Esophagus muscularis mucosa (tissue), 4 donors: ENCODE measurements at regions not wholly inside any gene's neighbourhood (a gene's known extent, or its start where the extent isn't known, plus 50 kb on each side); places are given as distances from the start of the nearest gene placed in this dataset.

ENCODE experiments used
- DNase-seq: peaks from one replicate; pipeline ENCODE4 v3.0.0-alpha.2; 2017; ENCODE audit errors: extremely low spot score
- H3K27ac ChIP-seq, 4 donors: fragments of 200-600 bp; sonication (generic); replicated peaks in 1 of 4; 1 replicate in 3 of 4; 2 replicates in 1 of 4; pipeline ENCODE4 v1.5.1; 2016 to 2019; ENCODE audit warnings: mild to moderate bottlenecking in 1 of 4
- H3K27me3 ChIP-seq, 4 donors: fragments of 200-600 bp; sonication (generic); one replicate each; pipeline versions ENCODE4 v1.5.1 to v1.6.0; 2016 to 2019
- H3K36me3 ChIP-seq, 4 donors: fragments of 200-600 bp; sonication (generic); one replicate each; pipeline ENCODE4 v1.5.1; 2016 to 2019
- H3K4me1 ChIP-seq, 4 donors: fragments of 200-600 bp; sonication (generic); one replicate each; pipeline ENCODE4 v1.5.1; 2016 to 2019
- H3K4me3 ChIP-seq, 4 donors: fragments of 200-600 bp; sonication (generic); 1 replicate in 2 of 4; 2 replicates in 2 of 4; pipeline ENCODE4 v1.5.1; 2016 to 2019; ENCODE audit warnings: mild to moderate bottlenecking in 4 of 4, moderate library complexity in 1 of 4
- H3K9me3 ChIP-seq, 4 donors: fragments of 200-600 bp; sonication (generic); 1 replicate in 3 of 4; 2 replicates in 1 of 4; pipeline ENCODE4 v1.5.1; 2016 to 2019
- EP300 ChIP-seq: sonication (generic); formaldehyde crosslinking; IDR thresholded peaks from one replicate; pipeline ENCODE4 v1.6.1; 2017; ENCODE audit warnings: antibody characterized with exemption
- POLR2A ChIP-seq: fragments of 450-650 bp; IDR thresholded peaks from one replicate; pipeline ENCODE4 v1.6.1; 2017; ENCODE audit warnings: antibody characterized with exemption, moderate library complexity, mild to moderate bottlenecking, low read depth
- POLR2AphosphoS5 ChIP-seq, 2 donors: sonication (generic); formaldehyde crosslinking; IDR thresholded peaks; one replicate each; pipeline ENCODE4 v1.6.1; 2017; ENCODE audit warnings: antibody characterized with exemption in 2 of 2
- WGBS: methylation state at CpG from one replicate; pipeline ENCODE4 v1.1.5; 2018; 5-methylcytosine and 5-hydroxymethylcytosine counted together
- intact Hi-C: fragments of 100-400 bp; cut with DNase I; formaldehyde crosslinking; loops from one replicate; pipeline ENCODE4 v1.15.1; 2023
- TF ChIP-seq, protein P1 (sequence below), 3 experiments: fragments of 200-600 bp in 2 of 3; fragments of 450-650 bp in 1 of 3; sonication (generic) in 2 of 3; IDR thresholded peaks; one replicate each; pipeline ENCODE4 v1.5.1; 2017 to 2019; ENCODE audit warnings: antibody characterized with exemption in 3 of 3, mild to moderate bottlenecking in 2 of 3, moderate library complexity in 1 of 3

DNA sequence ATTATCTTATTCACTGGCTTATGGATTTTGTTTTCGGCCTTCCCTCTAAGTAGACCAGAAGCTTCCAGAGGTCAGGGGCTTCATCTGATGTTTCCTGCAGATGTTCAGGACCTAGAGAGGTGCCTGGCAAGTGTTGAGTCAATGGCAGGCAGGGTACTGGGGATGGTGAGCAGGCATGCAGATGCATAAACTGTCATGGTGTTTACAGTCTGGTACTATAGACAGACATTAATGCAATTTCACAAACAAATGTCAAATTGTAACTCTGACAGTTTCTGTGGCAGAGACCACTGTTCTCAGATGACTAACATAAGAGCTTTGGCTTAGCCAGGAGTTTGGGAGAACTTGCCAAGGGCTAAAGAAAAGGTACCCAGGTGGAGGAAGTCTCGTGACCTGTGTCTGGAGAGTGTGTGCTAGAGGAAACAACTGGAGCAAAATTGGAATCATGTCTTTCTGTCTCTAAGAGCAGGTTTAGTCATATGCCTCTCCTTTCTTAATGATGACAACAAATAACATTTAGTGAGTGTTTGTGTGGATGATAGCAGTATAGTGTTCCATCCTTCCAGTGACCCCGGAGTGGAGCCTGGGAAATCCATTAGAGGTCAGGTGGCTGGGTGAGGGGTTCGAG, 53.7 kb upstream of the TRAK1 start:
- H3K4me1 ChIP-seq, result peaks cover 71 to 82% (median 80%) of the 10 kb centered on the region in 4 donors
- no peak for DNase-seq
- no peak overlapping the region for H3K4me3 ChIP-seq
- peaks cover 0 to 14% (median 7%) of the 10 kb centered on the region in 4 donors for H3K36me3 ChIP-seq
- H3K9me3 ChIP-seq, result no peaks in the 10 kb centered on the region
- intact Hi-C loops, result no loop called here
- 87% methylated on average over 4 of the region's 4 CpGs for WGBS
- peak overlapping the region; percentile 65 to 86 (median 83) for H3K27ac ChIP-seq
- TF ChIP-seq POLR2A (no peak), POLR2AphosphoS5 (IDR thresholded peaks at IDR 0.05) (no peak), EP300 (no peak)
- TF ChIP-seq, protein P1, sequence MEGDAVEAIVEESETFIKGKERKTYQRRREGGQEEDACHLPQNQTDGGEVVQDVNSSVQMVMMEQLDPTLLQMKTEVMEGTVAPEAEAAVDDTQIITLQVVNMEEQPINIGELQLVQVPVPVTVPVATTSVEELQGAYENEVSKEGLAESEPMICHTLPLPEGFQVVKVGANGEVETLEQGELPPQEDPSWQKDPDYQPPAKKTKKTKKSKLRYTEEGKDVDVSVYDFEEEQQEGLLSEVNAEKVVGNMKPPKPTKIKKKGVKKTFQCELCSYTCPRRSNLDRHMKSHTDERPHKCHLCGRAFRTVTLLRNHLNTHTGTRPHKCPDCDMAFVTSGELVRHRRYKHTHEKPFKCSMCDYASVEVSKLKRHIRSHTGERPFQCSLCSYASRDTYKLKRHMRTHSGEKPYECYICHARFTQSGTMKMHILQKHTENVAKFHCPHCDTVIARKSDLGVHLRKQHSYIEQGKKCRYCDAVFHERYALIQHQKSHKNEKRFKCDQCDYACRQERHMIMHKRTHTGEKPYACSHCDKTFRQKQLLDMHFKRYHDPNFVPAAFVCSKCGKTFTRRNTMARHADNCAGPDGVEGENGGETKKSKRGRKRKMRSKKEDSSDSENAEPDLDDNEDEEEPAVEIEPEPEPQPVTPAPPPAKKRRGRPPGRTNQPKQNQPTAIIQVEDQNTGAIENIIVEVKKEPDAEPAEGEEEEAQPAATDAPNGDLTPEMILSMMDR (IDR thresholded peaks at IDR 0.05), result no peak
- H3K27me3 ChIP-seq, result no peaks in the 10 kb centered on the region

DNA sequence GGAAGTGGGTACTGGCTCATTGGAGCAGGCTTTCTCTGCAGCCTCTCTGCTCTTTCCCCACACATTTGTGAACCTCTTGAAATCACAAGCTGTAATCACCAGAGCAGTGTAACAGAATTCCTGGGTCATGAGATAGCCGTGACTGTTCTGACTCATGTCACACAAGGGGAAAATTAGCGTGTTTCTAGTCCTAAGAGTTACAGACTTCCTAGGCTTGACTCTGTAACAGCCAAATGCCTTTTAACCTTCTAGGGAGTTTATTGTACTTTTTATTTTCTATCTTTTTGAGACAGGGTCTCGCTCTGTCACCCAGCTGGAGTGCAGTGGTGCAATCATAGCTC, 54.7 kb upstream of the TRAK1 start:
- H3K4me1 ChIP-seq, result peaks cover 71 to 84% (median 80%) of the 10 kb centered on the region in 4 donors
- WGBS, result 41% methylated on average over 3 of the region's 3 CpGs
- TF ChIP-seq EP300 (no peak), POLR2AphosphoS5 (IDR thresholded peaks at IDR 0.05) (peak; percentile 77 to 78), POLR2A (no peak)
- TF ChIP-seq, protein P1 (IDR thresholded peaks at IDR 0.05), result no peak
- no peak overlapping the region for H3K4me3 ChIP-seq
- H3K9me3 ChIP-seq, result no peaks in the 10 kb centered on the region
- DNase-seq, result no peak
- intact Hi-C loops, result no loop called here
- H3K36me3 ChIP-seq, result peaks cover 0 to 14% (median 7%) of the 10 kb centered on the region in 4 donors
- H3K27me3 ChIP-seq, result no peaks in the 10 kb centered on the region
- H3K27ac ChIP-seq, result peak overlapping the region; percentile 65 to 86 (median 83)

DNA sequence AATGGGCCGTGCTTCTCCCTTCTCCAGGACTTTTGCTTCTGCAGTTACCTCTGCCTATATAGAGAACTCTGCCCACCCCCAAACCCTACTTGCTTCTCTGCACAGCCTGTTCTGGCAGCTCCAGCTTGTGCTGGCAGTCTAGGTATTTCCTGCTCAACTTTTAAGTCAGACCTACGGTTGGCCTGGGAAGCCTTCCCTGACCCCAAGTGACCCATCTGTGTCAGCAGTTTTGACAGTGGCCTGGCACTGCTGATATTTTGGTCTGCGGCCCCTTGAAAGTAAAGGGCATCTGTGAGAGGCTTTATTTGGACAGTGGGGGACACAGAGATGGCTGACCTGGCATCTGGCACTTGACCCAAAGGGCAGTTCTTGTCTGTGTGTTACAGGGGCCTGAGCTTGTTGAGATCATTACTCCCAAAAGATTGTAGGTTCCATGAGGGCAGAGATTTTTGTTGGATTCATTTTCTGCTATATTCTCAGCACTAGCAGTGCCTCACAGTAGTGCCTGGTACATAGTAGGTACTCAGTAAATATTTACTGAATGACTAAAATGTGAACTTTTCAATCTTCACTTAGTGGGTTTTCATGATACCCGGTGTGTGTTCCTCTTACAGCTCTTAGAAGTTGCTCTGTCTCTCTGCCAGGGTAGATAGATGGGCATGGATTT, 55.2 kb upstream of the TRAK1 start:
- H3K36me3 ChIP-seq, result peaks cover 0 to 14% (median 7%) of the 10 kb centered on the region in 4 donors
- H3K9me3 ChIP-seq, result no peaks in the 10 kb centered on the region
- peak overlapping the region; percentile 65 to 86 (median 83) for H3K27ac ChIP-seq
- peaks cover 75 to 83% (median 82%) of the 10 kb centered on the region in 4 donors for H3K4me1 ChIP-seq
- 44% methylated on average over 4 of the region's 4 CpGs for WGBS
- no peaks in the 10 kb centered on the region for H3K27me3 ChIP-seq
- TF ChIP-seq POLR2AphosphoS5 (IDR thresholded peaks at IDR 0.05), result no peak
- no peak for TF ChIP-seq EP300
- TF ChIP-seq POLR2A, result no peak
- TF ChIP-seq, protein P1 (IDR thresholded peaks at IDR 0.05), result no peak
- intact Hi-C loops, result no loop called here
- DNase-seq, result no peak
- no peak overlapping the region for H3K4me3 ChIP-seq

DNA sequence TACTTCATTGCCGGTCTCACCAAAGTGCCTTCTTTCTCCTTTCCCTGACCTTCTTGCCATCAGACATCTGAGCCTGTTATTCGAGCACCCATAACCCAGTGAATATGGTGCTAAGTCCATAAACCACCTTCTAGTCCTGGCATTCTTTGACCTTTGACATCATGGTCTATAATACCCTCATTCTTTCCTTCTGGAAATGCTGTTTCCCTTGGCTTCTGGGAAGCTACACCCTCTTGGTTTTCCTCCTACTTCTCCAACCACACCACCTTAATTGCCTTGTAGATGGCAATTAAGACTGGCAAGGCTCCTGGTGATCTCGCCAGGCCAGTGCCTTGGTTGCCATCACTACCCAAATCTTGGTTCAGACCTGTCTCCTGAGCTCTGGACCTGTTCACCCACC, 56.1 kb upstream of the TRAK1 start:
- TF ChIP-seq POLR2AphosphoS5 (IDR thresholded peaks at IDR 0.05), result no peak
- Histone ChIP-seq H3K27ac (peak overlapping the region; percentile 65 to 86 (median 83)), H3K9me3 (no peaks in the 10 kb centered on the region), H3K36me3 (peaks cover 0 to 14% (median 7%) of the 10 kb centered on the region in 4 donors), H3K4me3 (no peak overlapping the region), H3K4me1 (peaks cover 73 to 78% (median 76%) of the 10 kb centered on the region in 4 donors), H3K27me3 (no peaks in the 10 kb centered on the region)
- 100% methylated on average over 3 of the region's 3 CpGs for WGBS
- intact Hi-C loops, result no loop called here
- DNase-seq, result no peak

DNA sequence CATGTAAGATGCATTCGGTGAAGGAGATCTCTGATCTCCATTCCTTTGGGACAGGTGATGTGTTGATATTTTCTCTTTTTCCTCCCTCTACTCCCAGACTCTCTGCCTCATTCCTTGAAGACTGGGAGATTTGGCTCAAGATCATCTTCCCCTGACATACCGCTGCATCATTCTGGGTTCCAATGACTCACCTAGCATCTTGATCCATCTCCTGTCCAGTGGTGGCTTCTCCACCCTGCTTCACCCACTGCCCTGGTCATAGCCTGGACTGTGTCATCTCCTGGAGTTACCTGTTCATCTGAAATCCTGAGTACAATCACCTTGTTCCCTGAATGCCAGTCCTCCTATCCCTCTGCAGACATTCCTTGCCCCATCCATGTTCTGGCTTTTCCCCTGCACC, 57.4 kb upstream of the TRAK1 start:
- Histone ChIP-seq H3K27ac (peak overlapping the region; percentile 65 to 86 (median 83)), H3K4me1 (peaks cover 73 to 80% (median 76%) of the 10 kb centered on the region in 4 donors), H3K9me3 (no peaks in the 10 kb centered on the region), H3K4me3 (no peak overlapping the region), H3K36me3 (peaks cover 0 to 14% (median 7%) of the 10 kb centered on the region in 4 donors), H3K27me3 (no peaks in the 10 kb centered on the region)
- TF ChIP-seq, protein P1 (IDR thresholded peaks at IDR 0.05), result no peak
- no peak for TF ChIP-seq POLR2A
- no peak for TF ChIP-seq POLR2AphosphoS5 (IDR thresholded peaks at IDR 0.05)
- TF ChIP-seq EP300, result no peak
- intact Hi-C loops, result no loop called here
- 89% methylated on average over 2 of the region's 2 CpGs for WGBS
- no peak for DNase-seq
